Epithelial cell of esophagus (primary cell): ENCODE measurements at regions not wholly inside any gene's neighbourhood (a gene's known extent, or its start where the extent isn't known, plus 50 kb on each side); places are given as distances from the start of the nearest gene placed in this dataset.

Experiments
- DNase-seq: peaks from one replicate; pipeline ENCODE4 v3.0.0; 2010; ENCODE audit warnings: low read depth
- H3K4me3 ChIP-seq: 2 replicates; pipeline ENCODE4 v1.5.1; 2011; ENCODE audit warnings: mild to moderate bottlenecking, low read length, control low read depth
- TF ChIP-seq, protein P1 (sequence below): IDR thresholded peaks from 2 replicates; pipeline ENCODE4 v1.5.1; 2011; ENCODE audit warnings: low read depth, mild to moderate bottlenecking, low read length, control low read depth, inconsistent platforms; ENCODE audit not compliant: insufficient read depth; ENCODE audit errors: missing control alignments

DNA sequence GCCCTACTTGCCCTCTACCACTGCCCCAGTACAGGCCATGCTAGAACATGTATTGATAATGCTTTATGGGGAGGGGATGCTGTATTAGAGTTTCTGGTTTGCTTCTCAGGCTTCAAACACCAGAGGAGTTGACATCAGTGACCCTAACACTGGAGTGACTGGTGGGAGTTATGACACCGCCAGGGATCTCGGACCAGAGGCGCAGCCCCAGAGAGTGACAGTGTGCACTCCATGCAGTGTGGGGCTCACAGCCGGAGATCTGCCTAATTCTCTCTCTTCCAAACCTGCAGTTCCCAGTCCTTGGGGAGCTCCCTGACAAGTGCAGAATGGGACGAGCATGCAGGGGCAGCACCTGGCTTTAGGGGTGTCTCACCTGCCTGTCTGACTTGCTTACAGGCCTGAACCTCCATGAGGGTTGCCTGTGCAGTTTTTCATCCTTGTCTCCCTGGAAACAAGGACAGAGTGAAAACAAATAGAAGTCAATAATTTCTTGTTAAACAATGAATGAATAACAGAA lies 244.9 kb upstream of the MYT1L start:
- H3K4me3 ChIP-seq = no peak overlapping the region
- no peak for DNase-seq
- TF ChIP-seq, protein P1, sequence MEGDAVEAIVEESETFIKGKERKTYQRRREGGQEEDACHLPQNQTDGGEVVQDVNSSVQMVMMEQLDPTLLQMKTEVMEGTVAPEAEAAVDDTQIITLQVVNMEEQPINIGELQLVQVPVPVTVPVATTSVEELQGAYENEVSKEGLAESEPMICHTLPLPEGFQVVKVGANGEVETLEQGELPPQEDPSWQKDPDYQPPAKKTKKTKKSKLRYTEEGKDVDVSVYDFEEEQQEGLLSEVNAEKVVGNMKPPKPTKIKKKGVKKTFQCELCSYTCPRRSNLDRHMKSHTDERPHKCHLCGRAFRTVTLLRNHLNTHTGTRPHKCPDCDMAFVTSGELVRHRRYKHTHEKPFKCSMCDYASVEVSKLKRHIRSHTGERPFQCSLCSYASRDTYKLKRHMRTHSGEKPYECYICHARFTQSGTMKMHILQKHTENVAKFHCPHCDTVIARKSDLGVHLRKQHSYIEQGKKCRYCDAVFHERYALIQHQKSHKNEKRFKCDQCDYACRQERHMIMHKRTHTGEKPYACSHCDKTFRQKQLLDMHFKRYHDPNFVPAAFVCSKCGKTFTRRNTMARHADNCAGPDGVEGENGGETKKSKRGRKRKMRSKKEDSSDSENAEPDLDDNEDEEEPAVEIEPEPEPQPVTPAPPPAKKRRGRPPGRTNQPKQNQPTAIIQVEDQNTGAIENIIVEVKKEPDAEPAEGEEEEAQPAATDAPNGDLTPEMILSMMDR = no peak

DNA sequence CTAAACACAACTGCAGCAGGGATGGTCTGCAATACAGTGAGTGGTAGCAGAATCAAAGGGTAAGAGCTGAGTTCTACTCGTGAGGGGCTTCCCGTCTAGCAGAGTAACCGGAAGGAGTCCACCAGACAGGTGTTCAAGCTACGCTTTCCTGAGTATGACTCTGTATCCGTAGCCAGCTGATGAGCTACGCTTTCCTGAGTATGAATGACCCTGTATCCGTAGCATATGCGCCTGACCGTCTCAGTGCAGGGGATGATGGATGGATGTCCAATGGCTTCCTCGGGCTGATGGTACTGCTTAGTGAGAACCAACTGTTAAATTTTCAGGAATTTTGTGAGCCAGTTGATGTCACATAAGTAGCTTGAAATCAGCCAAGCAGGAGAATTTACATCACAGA lies 244.1 kb upstream of the MYT1L start:
- no peak for DNase-seq
- H3K4me3 ChIP-seq = no peak overlapping the region
- TF ChIP-seq, protein P1 = no peak

DNA sequence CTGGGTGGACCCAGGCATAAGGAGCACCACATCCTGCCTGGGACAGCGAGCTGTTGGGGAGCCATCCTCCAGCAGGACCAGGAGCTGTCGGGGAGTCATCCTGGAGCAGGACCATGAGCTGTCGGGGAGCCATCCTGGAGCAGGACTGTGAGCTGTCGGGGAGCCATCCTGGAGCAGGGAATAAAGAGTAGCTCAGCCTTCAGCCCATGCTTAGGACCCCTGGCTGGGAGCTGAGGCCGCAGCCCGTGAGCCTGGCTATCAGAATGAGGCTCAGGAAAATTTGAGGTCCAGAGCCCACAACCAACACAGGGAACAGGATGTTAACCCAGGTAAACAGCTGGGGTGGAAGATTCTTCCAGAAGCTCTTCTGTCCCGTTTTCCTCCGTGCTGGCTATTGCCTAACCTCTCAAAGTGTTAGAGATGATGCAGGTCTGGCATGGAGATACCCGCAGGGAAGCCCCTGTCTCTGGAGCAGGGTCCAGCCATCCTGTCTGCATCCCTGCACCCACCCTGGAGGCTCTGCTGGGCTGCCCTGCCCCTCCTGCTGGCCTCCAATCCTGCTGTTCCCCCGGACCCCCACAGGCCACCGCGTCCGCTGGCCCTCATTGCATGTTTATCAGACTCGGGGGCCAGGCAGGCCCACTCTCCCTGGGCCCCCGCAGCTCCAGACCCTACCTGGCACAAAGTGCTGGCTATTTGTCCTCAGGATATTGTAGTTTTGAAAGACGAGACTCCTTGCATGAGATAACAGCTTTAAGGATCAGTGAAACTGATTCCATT lies 243.5 kb upstream of the MYT1L start:
- TF ChIP-seq, protein P1 = no peak
- DNase-seq = no peak
- no peak overlapping the region for H3K4me3 ChIP-seq

DNA sequence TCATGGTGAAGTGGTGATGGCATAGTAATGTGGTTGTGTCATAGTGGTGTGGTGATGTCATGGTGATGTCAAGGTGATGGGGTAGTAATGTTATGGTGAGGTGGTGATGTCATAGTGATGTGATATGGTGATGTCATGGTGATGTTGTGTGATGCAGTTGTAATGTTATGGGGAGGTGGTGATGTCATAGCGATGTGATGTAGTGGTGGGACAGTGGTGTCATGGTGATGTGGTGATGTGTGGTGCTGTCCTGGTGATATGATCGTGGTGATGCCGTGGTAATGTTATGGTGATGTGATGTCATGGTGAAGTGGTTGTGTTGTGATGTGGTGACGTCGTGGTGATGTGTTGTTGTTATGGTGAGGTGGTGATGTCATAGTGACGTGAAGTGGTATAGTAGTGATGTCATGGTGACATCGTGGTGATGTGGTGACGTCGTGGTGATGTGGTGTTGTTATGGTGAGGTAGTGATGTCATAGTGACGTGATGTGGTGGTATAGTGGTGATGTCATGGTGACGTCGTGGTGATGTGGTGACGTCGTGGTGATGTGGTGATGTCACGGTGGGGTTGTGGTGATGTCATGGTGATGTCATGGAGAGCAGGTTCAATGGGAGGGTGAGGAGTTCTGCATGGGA lies 242.7 kb upstream of the MYT1L start:
- no peak overlapping the region for H3K4me3 ChIP-seq
- peak; percentile 5 for DNase-seq
- TF ChIP-seq, protein P1 = no peak

DNA sequence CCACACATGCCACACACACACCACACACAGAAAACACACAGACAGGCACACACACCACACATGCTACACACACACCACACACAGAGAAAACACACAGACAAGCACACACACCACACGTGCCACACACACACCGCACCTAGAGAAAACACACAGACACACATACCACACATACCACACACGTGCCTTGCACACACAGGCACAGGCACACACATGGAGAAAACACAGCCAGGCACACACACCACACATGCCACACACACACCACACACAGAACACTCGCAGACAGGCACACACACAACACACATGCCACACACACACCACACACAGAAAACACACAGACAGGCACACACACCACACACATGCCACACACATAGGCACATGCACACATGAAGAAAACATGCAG lies 242.1 kb upstream of the MYT1L start:
- no peak for DNase-seq
- H3K4me3 ChIP-seq = no peak overlapping the region
- TF ChIP-seq, protein P1 = no peak

DNA sequence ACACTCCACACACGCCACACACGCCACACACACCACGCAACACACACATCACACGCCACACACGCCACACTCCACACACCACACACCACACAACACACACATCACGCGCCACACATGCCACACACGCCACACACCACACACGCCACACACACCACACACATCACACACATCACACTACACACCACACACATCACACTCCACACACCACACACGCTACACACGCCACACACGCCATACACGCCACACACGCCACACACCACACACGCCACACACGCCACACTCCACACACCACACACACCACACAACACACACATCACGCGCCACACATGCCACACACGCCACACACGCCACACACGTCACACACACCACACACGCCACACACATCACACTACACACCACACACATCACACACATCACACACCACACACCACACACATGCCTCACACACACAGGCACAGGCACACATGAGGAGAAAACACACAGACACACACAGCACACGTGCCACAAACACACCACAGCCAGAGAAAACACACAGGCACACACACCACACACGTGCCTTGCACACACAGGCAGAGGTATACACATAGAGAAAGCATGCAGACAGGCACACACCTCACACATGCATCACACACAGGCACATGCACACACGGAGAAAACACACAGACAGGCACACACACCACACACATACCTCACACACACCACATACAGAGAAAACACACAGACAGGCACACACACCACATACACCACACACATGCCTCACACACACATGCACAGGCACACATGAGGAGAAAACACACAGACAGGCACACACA lies 241.5 kb upstream of the MYT1L start:
- TF ChIP-seq, protein P1 = no peak
- no peak for DNase-seq
- no peak overlapping the region for H3K4me3 ChIP-seq
